HCT116 (cell line): ENCODE measurements at regions not wholly inside any gene's neighbourhood (a gene's known extent, or its start where the extent isn't known, plus 50 kb on each side); places are given as distances from the start of the nearest gene placed in this dataset.

Source experiments
- ATAC-seq: fragments of 200-7000 bp; cut with Tn5 transposase; 2 replicates; pipeline ENCODE4 v1.9.1; 2020; ENCODE audit warnings: mild to moderate bottlenecking, moderate library complexity
- BruUV-seq: library from RNA; stranded (reverse); fragments of 400-500 nt; replicated peaks from 2 replicates; lab custom pipeline; 2021; lab: Mats Ljungman, UMichigan
- CTCF ChIA-PET: fragments of 300-600 bp; sonication (Branson Sonifier 250); formaldehyde crosslinking; loops from one replicate; lab custom pipeline; 2021; ENCODE audit warnings: antibody characterized with exemption; lab: Charles Lee
- POLR2A ChIA-PET: fragments of 300-600, 350-600 bp; sonication (Branson Sonifier 250); formaldehyde crosslinking; loops from one replicate; lab custom pipeline; 2021; ENCODE audit warnings: antibody characterized with exemption; lab: Charles Lee
- RAD21 ChIA-PET, 2 experiments: fragments of 300-600 bp; sonication (Branson Sonifier 250); formaldehyde crosslinking; loops; one replicate each; lab custom pipeline; 2023; ENCODE audit warnings: low total read pairs in 2 of 2; ENCODE audit not compliant: uncharacterized antibody in 2 of 2, unreplicated experiment in 2 of 2, low non-redundant PET in 1 of 2; lab: Charles Lee
- DNase-seq: peaks from one replicate; pipeline ENCODE4 v3.0.0-alpha.2; 2010; ENCODE audit warnings: low read depth, low spot score
- H2AFZ ChIP-seq: fragments of 200-600 bp; shearing (Covaris generic), sonication (generic); 2 replicates; pipeline ENCODE4 v1.6.1; 2017; ENCODE audit warnings: low read depth, mixed run types, mixed read lengths, antibody characterized with exemption, low read length; ENCODE audit not compliant: poor library complexity, severe bottlenecking
- H3K27ac ChIP-seq: 2 replicates; pipeline ENCODE4 v1.5.1; 2012; ENCODE audit warnings: low read depth, low read length
- H3K27me3 ChIP-seq: fragments of 200-600 bp; sonication (generic); 2 replicates; pipeline ENCODE4 v1.6.1; 2016; ENCODE audit warnings: mixed run types, low read length, mixed read lengths; ENCODE audit not compliant: insufficient read depth
- H3K36me3 ChIP-seq, 2 experiments: fragments of 200-500 bp in 1 of 2; fragments of 200-600 bp in 1 of 2; sonication (Bioruptor generic) in 1 of 2; sonication (generic) in 1 of 2; 2 replicates each; pipeline versions ENCODE4 v1.5.1 to v1.6.1; 2014 to 2016; ENCODE audit warnings: low read length in 2 of 2, inconsistent platforms in 1 of 2, mixed read lengths in 1 of 2, mixed run types in 1 of 2; ENCODE audit not compliant: insufficient read depth in 2 of 2, control insufficient read depth in 1 of 2
- H3K4me1 ChIP-seq, 2 experiments: fragments of 200-600 bp in 1 of 2; sonication (generic) in 1 of 2; 2 replicates each; pipeline versions ENCODE4 v1.5.1 to v1.6.1; 2012 to 2017; ENCODE audit warnings: low read length in 2 of 2, inconsistent platforms in 1 of 2, mild to moderate bottlenecking in 1 of 2, mixed read lengths in 1 of 2, mixed run types in 1 of 2, moderate library complexity in 1 of 2; ENCODE audit not compliant: insufficient read depth in 2 of 2, control insufficient read depth in 1 of 2
- H3K4me2 ChIP-seq: fragments of 200-600 bp; sonication (generic); 2 replicates; pipeline ENCODE4 v1.6.1; 2017; ENCODE audit warnings: mixed run types, low read length, mixed read lengths
- H3K4me3 ChIP-seq, 2 experiments: fragments of 200-600 bp in 1 of 2; sonication (generic) in 1 of 2; replicated peaks in 1 of 2; 2 replicates each; pipeline ENCODE4 v1.5.1; 2011 to 2016; ENCODE audit warnings: low read length in 2 of 2, control low read depth in 1 of 2, low read depth in 1 of 2, mild to moderate bottlenecking in 1 of 2, mixed read lengths in 1 of 2, mixed run types in 1 of 2
- H3K79me2 ChIP-seq: fragments of 200-600 bp; sonication (generic); 2 replicates; pipeline ENCODE4 v1.6.1; 2017; ENCODE audit warnings: mild to moderate bottlenecking, mixed run types, low read length, moderate library complexity, mixed read lengths; ENCODE audit not compliant: insufficient read depth
- H3K9ac ChIP-seq: fragments of 200-600 bp; sonication (generic); 2 replicates; pipeline ENCODE4 v1.6.1; 2016; ENCODE audit warnings: low read length, mixed read lengths
- H3K9me2 ChIP-seq: fragments of 200-600 bp; sonication (generic), shearing (Covaris generic); 2 replicates; pipeline ENCODE4 v1.6.1; 2017; ENCODE audit warnings: mixed run types, mild to moderate bottlenecking, moderate library complexity; ENCODE audit not compliant: insufficient read depth
- H3K9me3 ChIP-seq, 2 experiments: fragments of 200-500 bp in 1 of 2; fragments of 200-600 bp in 1 of 2; sonication (Bioruptor generic) in 1 of 2; sonication (generic) in 1 of 2; 2 replicates each; pipeline ENCODE4 v1.6.1; 2014 to 2017; ENCODE audit warnings: low read length in 2 of 2, mixed read lengths in 2 of 2, inconsistent platforms in 1 of 2, low read depth in 1 of 2, mild to moderate bottlenecking in 1 of 2, mixed run types in 1 of 2, moderate library complexity in 1 of 2; ENCODE audit not compliant: control insufficient read depth in 1 of 2, insufficient read depth in 1 of 2
- H4K20me1 ChIP-seq: fragments of 200-600 bp; sonication (generic), shearing (Covaris generic); 2 replicates; pipeline ENCODE4 v1.6.1; 2017; ENCODE audit warnings: mixed run types, mild to moderate bottlenecking, moderate library complexity; ENCODE audit not compliant: insufficient read depth
- ATF3 ChIP-seq: IDR thresholded peaks from 2 replicates; pipeline ENCODE4 v1.6.1; 2012
- CBX3 ChIP-seq: IDR thresholded peaks from 2 replicates; pipeline ENCODE4 v1.6.1; 2012; ENCODE audit warnings: low read depth
- CEBPB ChIP-seq: IDR thresholded peaks from 2 replicates; pipeline ENCODE4 v1.6.1; 2012; ENCODE audit warnings: low read depth
- CTCF ChIP-seq, 3 experiments: fragments of 200-600 bp in 1 of 3; sonication (generic) in 1 of 3; IDR thresholded peaks in 2 of 3; conservative IDR thresholded peaks in 1 of 3; 2 replicates each; pipeline ENCODE4 v1.5.1; 2012 to 2017; ENCODE audit warnings: low read depth in 2 of 3, low read length in 2 of 3, antibody characterized with exemption in 1 of 3, borderline replicate concordance in 1 of 3, control low read depth in 1 of 3, mild to moderate bottlenecking in 1 of 3, mixed read lengths in 1 of 3, mixed run types in 1 of 3, moderate library complexity in 1 of 3; ENCODE audit not compliant: insufficient read depth in 1 of 3
- FOSL1 ChIP-seq: IDR thresholded peaks from 2 replicates; pipeline ENCODE4 v1.6.1; 2012; ENCODE audit warnings: low read depth
- JUND ChIP-seq: IDR thresholded peaks from 2 replicates; pipeline ENCODE4 v1.6.1; 2012
- POLR2A ChIP-seq: IDR thresholded peaks from 2 replicates; pipeline ENCODE4 v1.7.0; 2011; ENCODE audit warnings: borderline replicate concordance; ENCODE audit not compliant: insufficient read depth, insufficient read length; ENCODE audit errors: extremely low read depth
- POLR2AphosphoS5 ChIP-seq: IDR thresholded peaks from 2 replicates; pipeline ENCODE4 v1.6.1; 2011; ENCODE audit warnings: mild to moderate bottlenecking, low read depth, low read length, moderate library complexity
- REST ChIP-seq: IDR thresholded peaks from 2 replicates; pipeline ENCODE4 v1.6.1; 2012; ENCODE audit warnings: low read depth
- SIN3A ChIP-seq: IDR thresholded peaks from 2 replicates; pipeline ENCODE4 v1.6.1; 2012; ENCODE audit warnings: low read depth
- SP1 ChIP-seq: IDR thresholded peaks from 2 replicates; pipeline ENCODE4 v1.6.1; 2012; ENCODE audit warnings: low read depth
- TCF7L2 ChIP-seq: IDR thresholded peaks from 2 replicates; pipeline ENCODE4 v1.7.0; 2011; ENCODE audit warnings: borderline replicate concordance, inconsistent platforms; ENCODE audit not compliant: insufficient read depth, insufficient read length; ENCODE audit errors: extremely low read depth
- intact Hi-C: fragments of 100-400 bp; cut with micrococcal nuclease; formaldehyde crosslinking; loops from 2 replicates; pipeline ENCODE4 v1.10.0; 2022

- peaks cover 47 to 79% of the 10 kb centered on the region in 2 experiments for H3K4me1 ChIP-seq
- ChIA-PET RAD21 (no interaction called here), POLR2A (no interaction called here), CTCF (interaction anchor here (1.1 kb wide), 1 partner anchor 68 kb away, joined by 3 read pairs; no protein-coding TSS in a partner anchor)
- H3K9ac ChIP-seq: peak overlapping the region; percentile 55
- intact Hi-C loops: no loop called here
- peak overlapping the region; percentile 93 for H3K27ac ChIP-seq
- DNase-seq (peak; percentile 96), ATAC-seq (peak; percentile 86)
- H3K79me2 ChIP-seq: no peaks in the 10 kb centered on the region
- peak overlapping the region; percentile 75 for H3K4me2 ChIP-seq
- H3K9me3 ChIP-seq: no peaks in the 10 kb centered on the region
- H3K27me3 ChIP-seq: no peaks in the 10 kb centered on the region
- BruUV-seq: no TSS peak
- no peaks in the 10 kb centered on the region for H3K36me3 ChIP-seq
- TF ChIP-seq SIN3A (no peak), POLR2AphosphoS5 (peak; percentile 32), ATF3 (no peak), TCF7L2 (peak; percentile 50), CTCF (IDR thresholded peaks at IDR 0.05 in 2 of 3, conservative IDR thresholded peaks at IDR 0.05 in 1 of 3; ENCODE audit: borderline replicate concordance in 1 of 3, insufficient read depth in 1 of 3, low read depth in 2 of 3, low read length in 2 of 3) (no peak), POLR2A (no peak), JUND (peak; percentile 86), SP1 (peak; percentile 84), CEBPB (peak; percentile 34; the same call in 1 of the 2 replicates), REST (no peak), CBX3 (peak; percentile 53; the same call in 1 of the 2 replicates), FOSL1 (peak; percentile 92)
- no peaks in the 10 kb centered on the region for H3K9me2 ChIP-seq
- no peak overlapping the region for H2AFZ ChIP-seq
- H3K4me3 ChIP-seq: peak overlapping the region; percentile 4 to 48; a peak in 2 of 4 replicates
- no peaks in the 10 kb centered on the region for H4K20me1 ChIP-seq
Observed at GRCh38 chr6:100300221-100300736, 164.4 kb downstream of the SIM1 start.
